SKM-1 (cell line): ENCODE measurements at regions not wholly inside any gene's neighbourhood (a gene's known extent, or its start where the extent isn't known, plus 50 kb on each side); places are given as distances from the start of the nearest gene placed in this dataset.
A peak's percentile ranks its signal among the peaks of the same experiment; 100 is the strongest.

ENCODE experiments used
- DNase-seq: peaks from one replicate; lab custom pipeline; 2025; ENCODE audit not compliant: unreplicated experiment; lab: John Stamatoyannopoulos, UW

DNA sequence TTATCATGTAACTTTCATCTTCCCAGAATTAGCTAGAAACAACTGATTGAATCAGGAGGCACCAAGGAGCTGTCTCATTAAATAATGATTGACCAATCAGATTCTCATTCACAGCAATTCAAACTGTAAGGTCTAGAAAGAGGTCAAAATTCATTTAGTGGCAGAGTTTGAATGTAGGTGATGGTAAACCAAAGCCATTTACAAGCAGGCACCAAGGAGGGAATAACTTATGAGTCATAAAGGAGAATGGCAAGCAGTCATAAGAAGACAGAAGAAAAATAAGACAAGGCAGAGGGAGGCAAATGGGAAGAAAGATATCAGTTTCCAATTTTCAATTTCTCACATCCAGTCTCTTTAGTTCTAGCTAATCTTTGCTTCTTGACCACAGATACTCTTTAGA lies 52.9 kb upstream of the DEFB112 start:
- DNase-seq, result no peak

DNA sequence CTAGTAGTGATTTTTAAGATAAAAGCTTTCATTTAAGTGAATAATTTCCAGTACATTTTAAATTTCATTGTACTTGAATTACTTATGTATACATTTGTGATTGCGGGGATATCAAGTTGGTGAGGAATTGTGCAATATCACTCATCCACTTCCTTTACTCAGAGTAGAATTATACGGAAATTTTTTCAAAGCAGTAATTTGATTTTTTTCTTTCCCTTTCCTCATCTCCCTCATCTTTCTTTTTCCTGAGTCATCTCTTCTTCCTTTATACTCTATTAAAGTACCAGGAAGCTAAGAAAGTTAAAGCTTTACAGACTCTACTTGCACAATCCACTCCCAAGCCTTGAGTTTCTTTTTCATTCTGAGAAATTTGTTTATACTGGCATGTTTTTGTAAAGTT lies 60.9 kb upstream of the DEFB112 start:
- no peak for DNase-seq

DNA sequence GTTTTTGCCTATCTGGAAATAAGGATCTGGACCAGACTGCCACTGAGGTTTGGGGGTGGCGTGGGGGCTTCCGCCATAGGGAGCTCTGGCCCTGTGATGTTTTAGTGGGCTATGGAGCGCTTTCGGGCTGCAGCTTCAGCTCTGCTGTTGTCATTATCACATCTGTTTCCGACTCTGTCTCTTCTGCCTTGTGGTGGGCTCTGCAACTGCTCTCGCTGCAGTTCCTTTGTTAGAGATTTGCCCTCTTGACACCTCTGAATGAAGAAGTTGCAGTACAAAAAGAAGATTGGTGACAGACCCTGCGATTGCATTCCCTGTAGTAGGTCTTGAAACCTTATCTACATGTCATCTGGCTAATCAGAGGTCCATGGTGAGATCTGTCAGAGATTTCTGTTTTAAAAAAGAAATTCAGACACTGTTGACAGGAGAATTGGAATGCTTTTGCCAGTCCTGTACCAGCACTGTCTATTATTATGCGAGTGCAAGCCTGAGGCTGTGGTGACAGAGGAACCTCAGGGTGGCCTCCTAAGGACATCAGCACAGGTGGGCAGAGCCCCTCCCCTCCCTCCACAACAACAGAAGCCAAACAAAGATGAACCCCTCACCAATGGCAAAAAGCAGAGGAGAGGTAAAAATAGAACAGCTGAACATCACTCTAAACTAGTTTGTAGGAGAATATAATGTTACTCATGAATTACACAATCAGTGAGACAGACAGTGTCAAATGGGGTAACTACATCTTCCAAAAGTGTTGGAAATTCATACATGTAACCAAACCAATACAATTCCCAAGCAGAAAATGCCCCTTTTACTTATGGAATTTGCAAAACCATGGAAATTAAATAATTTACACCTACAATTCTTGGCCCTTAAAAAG lies 63.5 kb upstream of the DEFB112 start:
- DNase-seq, result no peak

DNA sequence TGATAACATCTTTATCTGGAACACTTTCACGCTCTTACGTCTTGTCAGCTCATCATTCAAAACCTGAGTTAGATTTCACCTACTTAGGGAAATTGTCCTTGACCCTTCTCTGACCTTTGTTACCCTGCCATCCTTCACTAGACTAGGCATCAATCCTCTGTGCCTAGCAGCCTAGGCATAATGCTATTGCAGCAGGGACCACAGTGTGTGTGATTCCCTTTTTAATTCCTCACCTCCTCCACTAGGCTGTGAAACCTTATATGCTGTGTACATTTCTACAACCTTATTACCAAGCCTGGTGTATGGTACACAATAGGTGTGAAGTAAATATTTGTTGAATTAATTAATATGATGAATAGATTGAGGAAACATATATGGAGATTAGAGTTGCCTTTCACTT lies 66.7 kb upstream of the DEFB112 start:
- no peak for DNase-seq

DNA sequence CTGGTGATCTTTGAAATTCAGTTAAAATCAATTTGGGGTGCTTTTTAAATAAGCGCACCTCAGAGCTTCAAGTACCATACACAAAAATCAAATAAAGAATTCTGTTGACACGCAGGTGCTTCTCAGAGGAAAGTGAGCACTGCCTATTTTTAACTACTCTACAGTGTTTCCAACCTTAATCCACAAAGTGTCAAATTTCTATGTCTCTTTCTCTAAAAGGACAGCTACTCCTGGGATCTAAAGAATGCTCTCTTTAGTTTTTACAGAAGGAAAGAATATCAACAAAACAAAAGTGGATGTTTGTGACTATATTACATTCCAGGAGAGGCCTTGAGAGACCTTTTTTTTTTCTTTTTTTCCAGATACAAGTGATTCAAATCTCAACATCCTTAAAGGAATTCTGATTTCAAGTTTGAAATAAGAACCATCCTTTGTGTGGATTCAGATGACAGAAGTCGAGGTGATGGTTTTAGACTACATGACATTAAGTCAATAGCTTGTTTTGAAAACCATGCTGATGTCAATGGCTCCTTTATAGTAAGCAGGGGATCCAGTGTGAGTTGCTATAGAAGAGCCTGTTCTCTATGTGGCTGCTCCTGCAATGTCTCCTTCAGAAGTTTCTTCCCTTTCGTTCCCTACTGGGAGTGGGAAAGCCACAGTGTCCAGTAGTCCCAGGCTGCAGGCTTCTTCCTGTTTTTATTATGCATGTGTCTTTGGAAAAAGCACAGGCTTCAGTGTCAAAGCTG lies 67.2 kb upstream of the DEFB112 start:
- no peak for DNase-seq

DNA sequence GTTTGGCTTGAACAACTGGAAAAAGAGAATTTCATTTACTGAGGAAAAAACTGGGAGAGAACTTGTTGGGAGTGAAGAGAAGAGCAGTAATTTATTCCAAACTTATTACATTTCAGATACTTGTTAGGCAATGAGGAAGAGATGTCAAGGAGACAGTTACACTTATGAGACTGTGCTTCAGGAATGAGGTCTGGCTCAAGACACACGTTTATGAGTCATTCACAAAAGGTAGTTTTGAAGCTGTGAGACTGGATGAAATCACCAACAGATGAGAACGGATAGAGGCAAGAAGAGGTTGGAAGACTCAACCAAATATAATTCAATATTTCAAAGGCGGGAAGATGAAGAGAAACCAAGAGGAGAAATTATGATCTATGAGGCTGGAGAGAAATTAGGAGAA lies 70.6 kb upstream of the DEFB112 start:
- no peak for DNase-seq

DNA sequence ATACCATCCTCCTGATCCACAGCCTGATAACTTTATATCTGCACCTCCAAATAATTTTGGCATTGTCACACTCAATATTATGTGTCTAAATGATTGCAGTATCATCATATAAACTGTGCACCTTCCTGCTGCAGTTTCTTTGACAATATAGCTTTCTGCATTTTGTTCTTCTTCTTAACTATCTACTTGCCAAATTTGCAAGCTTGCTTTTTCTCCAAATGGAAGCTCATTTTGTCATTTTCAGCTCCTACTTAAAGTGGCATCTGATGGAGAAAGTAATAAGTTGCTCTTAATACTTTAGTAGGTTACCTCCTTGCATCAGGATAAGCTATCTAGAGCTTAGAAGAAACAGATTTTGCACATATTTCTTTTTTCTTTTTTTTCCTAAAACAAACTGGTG lies 74.0 kb upstream of the DEFB112 start:
- no peak for DNase-seq

DNA sequence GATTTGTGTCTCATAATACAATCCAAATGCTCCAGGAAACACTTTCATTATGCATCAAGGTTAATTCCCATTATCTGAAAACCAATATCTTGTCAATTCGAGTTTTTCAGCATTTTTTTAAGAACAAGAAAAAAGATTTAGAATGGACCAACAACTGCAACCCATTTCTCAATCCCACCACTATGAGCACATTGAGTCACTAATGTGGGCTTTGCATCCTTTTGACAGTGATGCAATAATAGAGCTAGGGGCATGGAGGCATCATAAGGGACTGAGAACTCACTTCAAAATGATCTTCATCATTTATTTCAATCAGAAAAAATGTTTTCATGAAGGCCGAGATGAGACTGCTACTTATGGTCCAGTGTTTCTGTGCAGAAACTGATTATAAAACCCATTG lies 74.8 kb upstream of the DEFB112 start:
- no peak for DNase-seq

DNA sequence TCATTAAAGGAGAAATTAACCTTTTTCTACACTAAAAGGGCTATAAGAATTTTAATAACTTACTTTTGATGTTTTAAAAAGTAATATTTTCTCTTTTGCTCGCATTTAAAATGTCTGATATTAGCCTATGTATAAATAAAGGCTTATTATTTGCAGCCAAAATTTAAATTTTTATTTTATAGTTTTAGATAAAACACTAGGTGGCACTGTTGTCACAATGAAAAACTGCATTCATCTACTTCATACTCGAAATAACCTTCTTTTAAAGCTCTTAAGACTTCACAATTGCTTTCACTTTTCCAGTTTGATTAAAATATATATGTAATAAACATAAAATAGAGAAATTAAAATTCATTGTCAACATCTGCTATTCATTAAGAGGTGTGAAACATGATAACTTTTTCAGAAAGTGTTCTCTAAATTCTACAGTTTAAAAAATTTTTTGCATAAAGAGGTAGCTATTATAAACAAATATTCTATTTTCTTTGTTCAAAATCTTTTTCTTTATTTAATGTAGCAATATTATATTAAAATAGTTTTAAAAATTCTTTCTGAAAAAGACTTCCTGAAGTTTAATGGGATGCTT lies 78.8 kb upstream of the DEFB112 start:
- peak; percentile 15 for DNase-seq

DNA sequence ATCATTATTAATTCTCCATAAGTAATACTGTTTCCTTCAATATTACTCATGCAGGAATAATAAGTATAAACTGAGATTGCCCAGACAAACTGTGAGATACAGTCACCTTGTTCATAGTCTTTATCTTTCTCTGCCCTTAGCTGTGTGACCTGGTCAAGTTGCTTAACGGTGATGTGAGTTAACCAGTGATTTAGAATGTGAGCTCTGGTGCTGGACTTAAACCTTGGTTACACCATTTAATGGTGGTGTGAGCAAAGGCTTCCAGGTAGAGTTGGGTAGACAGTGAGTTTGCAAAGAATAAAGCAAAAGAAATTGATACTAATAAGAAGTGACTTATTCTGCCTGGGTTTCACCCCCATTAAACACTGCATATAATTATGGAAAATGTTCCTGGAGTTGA lies 86.2 kb upstream of the DEFB112 start:
- no peak for DNase-seq

DNA sequence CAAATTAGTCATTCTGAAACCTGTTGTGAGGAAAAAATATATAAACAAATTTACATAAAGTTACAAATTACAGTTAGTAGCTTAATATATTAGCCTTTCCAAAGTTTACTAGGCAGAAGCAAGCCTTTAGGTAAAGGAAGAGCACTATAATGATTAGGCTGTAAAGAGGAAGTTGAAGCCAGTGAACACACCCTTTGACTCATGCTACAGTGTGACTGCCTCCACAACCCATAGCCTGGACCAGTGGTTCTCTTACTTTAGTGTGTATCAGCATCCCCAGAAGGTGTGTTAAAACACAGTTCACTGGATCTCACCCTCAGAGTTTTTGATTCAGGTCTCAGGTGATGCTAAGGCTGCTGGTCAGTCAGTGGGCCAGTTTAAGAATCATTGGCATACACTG lies 91.4 kb upstream of the DEFB112 start:
- DNase-seq, result no peak

DNA sequence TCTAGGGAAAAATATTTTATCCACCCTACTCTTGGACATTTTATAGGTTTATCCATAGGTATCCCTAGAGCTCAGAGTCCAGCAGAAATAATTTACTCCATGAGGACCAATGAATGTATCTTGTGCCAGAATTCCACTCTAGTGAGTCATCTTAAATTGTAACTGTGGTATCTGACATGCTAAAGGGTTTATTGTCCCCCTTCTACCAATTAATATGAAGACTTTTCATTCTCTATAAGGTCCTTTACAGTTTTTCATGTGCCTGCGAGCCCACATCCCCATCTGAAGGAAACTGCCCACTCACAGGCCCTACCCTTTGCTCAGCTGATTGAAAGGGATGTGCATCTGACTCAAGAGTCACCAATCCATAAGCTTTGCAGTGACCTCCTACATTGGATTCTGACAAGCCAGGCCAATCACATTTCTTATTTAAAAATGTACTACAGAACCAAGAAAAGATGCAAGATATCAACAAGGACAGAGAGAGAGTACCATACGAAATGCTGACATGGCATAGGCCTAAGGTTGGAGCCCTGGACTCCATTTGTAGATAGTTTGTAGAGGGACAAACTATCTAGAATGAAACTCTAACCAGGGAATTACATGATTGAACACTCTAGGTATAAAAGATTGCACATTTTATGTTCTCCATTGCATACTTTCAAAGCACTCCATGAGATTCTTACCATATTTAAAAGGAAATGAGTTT lies 93.4 kb upstream of the DEFB112 start:
- no peak for DNase-seq

DNA sequence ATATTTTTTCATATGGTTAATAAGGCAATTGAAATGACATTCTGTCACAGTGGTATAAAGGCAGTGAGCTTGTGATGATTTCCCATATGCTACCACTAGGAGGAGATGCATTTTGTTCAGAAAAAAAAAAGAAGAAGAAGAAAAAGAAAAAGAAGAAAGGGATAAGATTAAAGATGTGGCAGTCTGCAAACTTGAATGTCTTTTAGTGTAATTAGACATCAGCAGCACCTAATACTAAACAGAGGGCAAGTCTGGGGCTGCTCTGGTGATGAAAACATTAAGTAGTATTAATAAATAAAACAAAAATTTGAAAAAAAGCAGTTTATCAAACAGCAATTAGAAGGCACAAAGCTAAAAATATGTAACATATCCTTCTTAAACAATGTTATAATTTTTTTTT lies 95.4 kb upstream of the DEFB112 start:
- DNase-seq, result peak; percentile 24

DNA sequence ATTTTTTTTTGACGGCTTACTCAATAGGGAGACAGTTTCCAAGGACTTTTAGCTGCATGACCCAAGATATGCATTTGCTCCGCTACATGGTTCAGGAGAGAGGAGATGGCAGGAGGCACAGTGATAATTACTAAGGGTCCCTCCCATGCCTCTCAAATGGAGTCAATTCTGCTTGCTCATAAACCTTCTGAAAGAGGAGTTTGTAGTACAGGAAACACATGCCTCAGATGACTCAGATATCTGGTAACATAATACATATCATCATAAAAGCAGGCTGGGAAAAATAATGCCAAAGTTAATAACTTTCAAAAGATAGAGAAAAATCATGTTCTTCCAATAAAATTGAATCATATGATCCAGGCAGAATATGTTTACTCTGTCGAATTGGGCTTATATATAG lies 97.6 kb upstream of the DEFB112 start:
- no peak for DNase-seq

DNA sequence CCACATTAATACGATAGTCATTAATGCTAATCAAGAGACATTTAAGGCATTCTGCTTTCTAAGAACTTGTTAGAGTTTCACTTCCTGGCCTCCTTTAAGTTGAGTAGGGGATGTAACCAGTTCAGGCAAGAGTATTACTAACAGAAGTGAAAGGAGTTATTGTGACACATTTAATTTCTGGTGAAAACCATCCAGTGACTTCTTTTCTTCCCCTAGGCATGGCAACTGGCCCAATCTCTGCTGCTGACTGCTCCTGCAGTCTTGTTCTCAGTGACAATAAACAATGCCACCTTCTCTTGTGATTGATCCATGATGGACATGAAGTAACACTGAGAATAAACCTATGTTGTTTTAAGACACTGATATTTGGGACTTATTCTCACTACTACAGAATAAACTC lies 130.9 kb upstream of the DEFB112 start:
- no peak for DNase-seq

DNA sequence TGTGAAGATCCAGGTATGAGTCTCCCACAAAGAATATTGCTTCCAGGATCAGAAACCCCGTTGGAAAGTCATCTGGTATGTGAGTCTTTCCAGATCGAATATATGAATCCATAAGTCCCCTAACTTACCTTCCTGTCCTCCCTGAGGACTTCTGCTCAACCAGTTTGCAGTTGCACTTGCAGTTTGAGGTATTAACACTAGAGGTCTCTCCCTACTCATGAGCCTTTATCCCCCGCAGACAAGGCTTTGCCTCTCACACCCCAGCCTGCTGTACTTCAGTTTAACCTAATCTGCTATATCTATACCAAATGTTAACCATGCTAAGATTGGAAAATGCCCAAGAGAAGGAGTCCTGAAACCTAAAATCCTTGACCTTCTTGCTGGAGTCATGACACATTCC lies 135.3 kb upstream of the DEFB112 start:
- peak; percentile 13 for DNase-seq

DNA sequence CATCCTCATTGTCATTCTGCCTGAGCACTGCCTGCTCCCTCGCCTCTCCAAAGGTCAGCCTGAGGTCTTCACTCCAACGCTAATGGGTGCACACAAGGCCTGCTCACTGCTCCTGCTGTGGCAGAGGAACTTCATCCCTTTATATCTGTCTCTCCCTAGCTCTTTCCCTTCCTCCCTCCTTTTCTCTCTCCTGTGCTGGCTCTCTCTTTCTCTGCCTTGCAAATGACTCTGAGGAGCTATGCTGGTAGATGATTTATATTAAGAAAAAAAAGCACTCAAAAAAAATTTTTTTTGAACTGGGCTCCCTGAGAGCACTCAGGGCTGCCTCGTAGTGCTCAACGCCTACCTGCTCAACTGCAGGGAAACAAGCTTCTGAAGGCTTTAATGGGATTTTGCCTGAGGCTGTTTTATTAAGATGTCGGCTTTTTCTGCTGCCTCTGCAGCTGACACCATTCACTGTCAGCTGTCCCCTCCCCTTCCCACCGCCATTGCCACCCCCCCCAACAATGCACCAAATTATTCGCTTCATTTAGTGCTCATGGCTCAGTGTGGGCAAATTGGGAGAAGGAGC lies 137.7 kb upstream of the DEFB112 start:
- DNase-seq, result no peak

DNA sequence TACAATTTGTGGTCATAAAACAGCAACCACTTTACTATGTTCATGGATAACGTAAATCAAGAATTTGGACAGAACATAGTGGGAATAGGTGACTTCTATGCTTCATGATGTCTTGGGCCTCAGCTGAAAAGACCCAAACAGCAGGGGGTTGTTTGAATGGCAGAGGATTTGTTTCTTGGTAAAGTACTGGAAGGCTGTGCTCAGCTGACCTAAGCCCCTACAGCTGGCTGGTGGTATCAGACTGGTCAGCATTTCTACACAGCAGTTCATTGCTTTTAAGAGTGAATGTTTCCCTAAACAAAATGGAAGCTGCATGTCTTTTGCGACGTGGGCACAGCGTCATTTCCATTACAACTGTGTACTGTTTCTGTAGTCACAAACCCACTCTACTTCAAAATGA lies 148.5 kb upstream of the DEFB112 start:
- no peak for DNase-seq

DNA sequence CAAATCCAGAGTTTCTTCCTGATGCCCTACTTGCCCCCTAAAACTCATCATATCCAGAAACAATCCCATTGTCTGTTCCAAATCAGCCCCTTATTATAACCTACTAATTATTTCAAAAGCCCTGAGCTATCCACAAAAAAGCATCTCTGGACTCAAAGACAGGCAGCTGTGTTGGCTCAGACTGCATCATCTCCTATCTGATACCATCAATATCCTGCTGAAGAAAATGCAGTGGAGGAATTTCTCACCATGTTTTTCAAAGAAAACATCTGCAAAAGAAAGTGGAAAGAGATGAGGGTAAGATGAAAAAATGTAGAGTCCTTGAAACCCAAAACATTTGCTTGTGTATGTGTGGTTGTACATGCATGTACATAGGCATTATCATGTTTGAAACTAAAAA lies 153.0 kb upstream of the DEFB112 start:
- no peak for DNase-seq

DNA sequence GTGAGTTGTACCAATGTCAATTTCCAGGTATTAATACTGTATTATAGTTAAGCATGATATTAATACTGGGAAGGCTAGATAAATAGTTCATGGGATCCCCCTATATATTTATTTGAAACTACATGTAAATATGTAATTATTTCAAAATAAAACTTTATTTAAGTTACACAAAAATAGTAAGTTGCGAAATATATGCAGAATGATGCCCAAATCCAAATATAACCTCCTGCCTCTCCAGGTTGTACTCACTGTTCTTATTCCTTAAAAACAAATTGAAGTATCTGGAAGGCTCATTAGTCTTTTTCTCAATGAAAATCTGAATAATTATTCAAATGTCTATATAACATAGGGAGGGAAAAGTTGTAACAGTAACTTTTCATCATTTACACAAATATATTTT lies 161.9 kb upstream of the DEFB112 start:
- no peak for DNase-seq

DNA sequence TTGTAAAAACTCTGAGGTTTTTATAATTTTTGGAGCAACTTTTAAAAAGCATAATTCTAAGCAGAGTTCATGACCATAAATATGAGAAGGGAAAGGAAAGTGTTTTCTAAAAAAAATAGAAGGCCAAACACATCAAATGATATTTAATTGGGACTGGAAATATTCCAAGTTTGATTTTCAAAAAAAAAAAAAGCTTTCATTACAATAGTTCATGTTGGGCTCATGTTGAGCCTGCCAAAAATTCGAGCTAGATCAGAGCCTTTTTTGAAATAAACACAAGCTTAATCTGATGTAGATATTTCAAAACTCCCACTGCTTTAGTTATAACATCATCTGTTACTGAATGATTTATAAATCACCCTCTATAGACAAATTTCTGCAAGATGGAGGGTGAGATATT lies 163.4 kb upstream of the DEFB112 start:
- DNase-seq, result no peak
